Naive thymus-derived CD4-positive, alpha-beta T cell (primary cell): ENCODE measurements at regions not wholly inside any gene's neighbourhood (a gene's known extent, or its start where the extent isn't known, plus 50 kb on each side); places are given as distances from the start of the nearest gene placed in this dataset.
A peak's percentile ranks its signal among the peaks of the same experiment; 100 is the strongest.

Source experiments
- ATAC-seq: fragments of 150-1000 bp; cut with Tn5 transposase; 2 replicates; pipeline ENCODE4 v1.10.0; 2021; ENCODE audit warnings: mild to moderate bottlenecking, moderate library complexity
- CTCF ChIA-PET: fragments of 350-600 bp; sonication (Branson Sonifier 250); formaldehyde crosslinking; loops from one replicate; lab custom pipeline; 2021; ENCODE audit warnings: antibody characterized with exemption; lab: Charles Lee
- POLR2A ChIA-PET: fragments of 350-600 bp; sonication (Branson Sonifier 250); formaldehyde crosslinking; loops from one replicate; lab custom pipeline; 2021; ENCODE audit warnings: antibody characterized with exemption, inconsistent platforms; lab: Charles Lee
- DNase-seq, 9 donors: peaks; one replicate each; pipeline versions ENCODE4 v3.0.0 to v3.0.0-alpha.2; 2020 to 2022; ENCODE audit warnings: mixed read lengths in 1 of 9
- H3K27ac ChIP-seq: one replicate; pipeline ENCODE4 v1.7.0; 2013; ENCODE audit warnings: mild to moderate bottlenecking, low read depth, low read length, moderate library complexity
- H3K27me3 ChIP-seq, 2 donors: one replicate each; pipeline ENCODE4 v1.7.0; 2013; ENCODE audit warnings: low read length in 2 of 2, mild to moderate bottlenecking in 2 of 2, moderate library complexity in 2 of 2; ENCODE audit not compliant: control insufficient read depth in 2 of 2, insufficient read depth in 2 of 2
- H3K36me3 ChIP-seq, 3 experiments: 1 replicate in 2 of 3; 2 replicates in 1 of 3; pipeline ENCODE4 v1.7.0; 2013; ENCODE audit warnings: low read length in 3 of 3, mild to moderate bottlenecking in 3 of 3, moderate library complexity in 1 of 3; ENCODE audit not compliant: insufficient read depth in 3 of 3, control insufficient read depth in 2 of 3
- H3K4me1 ChIP-seq, 2 donors: one replicate each; pipeline ENCODE4 v1.7.0; 2013; ENCODE audit warnings: low read length in 2 of 2, mild to moderate bottlenecking in 2 of 2, moderate library complexity in 1 of 2; ENCODE audit not compliant: control insufficient read depth in 2 of 2, insufficient read depth in 2 of 2
- H3K4me3 ChIP-seq: 2 replicates; pipeline ENCODE4 v1.7.0; 2013; ENCODE audit warnings: mild to moderate bottlenecking, low read length
- H3K9me3 ChIP-seq, 3 experiments: 1 replicate in 2 of 3; 2 replicates in 1 of 3; pipeline ENCODE4 v1.7.0; 2013; ENCODE audit warnings: low read length in 3 of 3; ENCODE audit not compliant: control insufficient read depth in 2 of 3
- H3K27ac Mint-ChIP-seq, 9 donors: one replicate each; pipeline ENCODE4 v1.8.0; 2020 to 2022; ENCODE audit warnings: mixed read lengths in 9 of 9, mild to moderate bottlenecking in 8 of 9, moderate library complexity in 5 of 9, inconsistent platforms in 2 of 9
- H3K27me3 Mint-ChIP-seq, 5 donors: one replicate each; pipeline ENCODE4 v1.8.0; 2021 to 2022; ENCODE audit warnings: mixed read lengths in 5 of 5, mild to moderate bottlenecking in 1 of 5
- H3K36me3 Mint-ChIP-seq, 5 donors: one replicate each; pipeline ENCODE4 v1.8.0; 2020 to 2022; ENCODE audit warnings: mixed read lengths in 5 of 5, mild to moderate bottlenecking in 3 of 5, inconsistent platforms in 1 of 5
- H3K4me1 Mint-ChIP-seq, 7 donors: one replicate each; pipeline ENCODE4 v1.8.0; 2020 to 2022; ENCODE audit warnings: mixed read lengths in 7 of 7, mild to moderate bottlenecking in 3 of 7, inconsistent platforms in 1 of 7
- H3K4me3 Mint-ChIP-seq, 10 donors: one replicate each; pipeline ENCODE4 v1.8.0; 2020 to 2022; ENCODE audit warnings: mild to moderate bottlenecking in 10 of 10, mixed read lengths in 10 of 10, moderate library complexity in 6 of 10, inconsistent platforms in 2 of 10
- H3K9me3 Mint-ChIP-seq, 11 donors: one replicate each; pipeline ENCODE4 v1.8.0; 2020 to 2022; ENCODE audit warnings: mixed read lengths in 11 of 11, mild to moderate bottlenecking in 4 of 11, inconsistent platforms in 1 of 11, moderate library complexity in 1 of 11
- intact Hi-C, 2 donors: fragments of 100-400 bp; cut with micrococcal nuclease; formaldehyde crosslinking; loops; one replicate each; pipeline ENCODE4 v1.15.1; 2023

- Mint-ChIP-seq H3K27me3 (peaks cover 24 to 57% (median 42%) of the 10 kb centered on the region in 5 donors), H3K27ac (no peak overlapping the region)
These were observed 119.1 kb downstream of the ZNF280B start for GRCh38 chr22:22389467-22389866.

GRCh38 chr22:22390989-22391388 lies 117.6 kb downstream of the ZNF280B start:
- ChIA-PET CTCF (no interaction called here), POLR2A (no interaction called here)
- H3K9me3 Mint-ChIP-seq = peaks cover 0 to 12% (median 3%) of the 10 kb centered on the region in 11 donors
- DNase-seq (no peak), ATAC-seq (no peak)
- intact Hi-C loops = no loop called here
- H3K27me3 Mint-ChIP-seq = peaks cover 12 to 42% (median 31%) of the 10 kb centered on the region in 5 donors
- H3K36me3 ChIP-seq = no peaks in the 10 kb centered on the region
- H3K4me3 Mint-ChIP-seq = no peak overlapping the region
- no peaks in the 10 kb centered on the region for H3K4me1 ChIP-seq
- H3K9me3 ChIP-seq = no peaks in the 10 kb centered on the region
- no peaks in the 10 kb centered on the region for H3K36me3 Mint-ChIP-seq
- H3K4me1 Mint-ChIP-seq = no peaks in the 10 kb centered on the region
- no peak overlapping the region for H3K27ac Mint-ChIP-seq
- H3K27ac ChIP-seq = no peak overlapping the region
- H3K27me3 ChIP-seq = no peaks in the 10 kb centered on the region
- no peak overlapping the region for H3K4me3 ChIP-seq

More at GRCh38 chr22:22389467-22389866, 119.1 kb downstream of the ZNF280B start:
- no peak for DNase-seq
- Histone ChIP-seq H3K36me3 (no peaks in the 10 kb centered on the region), H3K9me3 (no peaks in the 10 kb centered on the region), H3K4me3 (no peak overlapping the region), H3K27me3 (no peaks in the 10 kb centered on the region), H3K27ac (no peak overlapping the region), H3K4me1 (no peaks in the 10 kb centered on the region)
- intact Hi-C loops = no loop called here
- ChIA-PET CTCF (no interaction called here), POLR2A (no interaction called here)
- ATAC-seq = no peak
- Mint-ChIP-seq H3K9me3 (peaks cover 0 to 12% (median 3%) of the 10 kb centered on the region in 11 donors), H3K36me3 (no peaks in the 10 kb centered on the region), H3K4me3 (no peak overlapping the region), H3K4me1 (no peaks in the 10 kb centered on the region)

- ChIA-PET POLR2A (no interaction called here), CTCF (no interaction called here)
- Mint-ChIP-seq H3K4me1 (no peaks in the 10 kb centered on the region), H3K4me3 (no peak overlapping the region), H3K27ac (no peak overlapping the region), H3K27me3 (peaks cover 10 to 38% (median 30%) of the 10 kb centered on the region in 5 donors), H3K9me3 (peaks cover 0 to 12% (median 3%) of the 10 kb centered on the region in 11 donors), H3K36me3 (no peaks in the 10 kb centered on the region)
- Histone ChIP-seq H3K9me3 (no peaks in the 10 kb centered on the region), H3K27ac (no peak overlapping the region), H3K36me3 (no peaks in the 10 kb centered on the region), H3K27me3 (no peaks in the 10 kb centered on the region), H3K4me1 (no peaks in the 10 kb centered on the region), H3K4me3 (no peak overlapping the region)
- no peak for ATAC-seq
- no peak for DNase-seq
- intact Hi-C loops = no loop called here
These were observed 117.0 kb downstream of the ZNF280B start for GRCh38 chr22:22391543-22391942.

GRCh38 chr22:22392131-22392530 lies 116.4 kb downstream of the ZNF280B start:
- Histone ChIP-seq H3K9me3 (no peaks in the 10 kb centered on the region), H3K36me3 (no peaks in the 10 kb centered on the region), H3K4me1 (no peaks in the 10 kb centered on the region), H3K27ac (no peak overlapping the region), H3K27me3 (no peaks in the 10 kb centered on the region), H3K4me3 (no peak overlapping the region)
- POLR2A ChIA-PET = no interaction called here
- H3K9me3 Mint-ChIP-seq = peaks cover 0 to 12% (median 3%) of the 10 kb centered on the region in 11 donors
- intact Hi-C loops = no loop called here
- no peaks in the 10 kb centered on the region for H3K4me1 Mint-ChIP-seq
- no peak overlapping the region for H3K4me3 Mint-ChIP-seq
- DNase-seq = no peak
- peaks cover 10 to 41% (median 30%) of the 10 kb centered on the region in 5 donors for H3K27me3 Mint-ChIP-seq
- H3K27ac Mint-ChIP-seq = no peak overlapping the region
- no peaks in the 10 kb centered on the region for H3K36me3 Mint-ChIP-seq
- ATAC-seq = no peak
- CTCF ChIA-PET = no interaction called here

- Mint-ChIP-seq H3K27ac (no peak overlapping the region), H3K36me3 (no peaks in the 10 kb centered on the region), H3K27me3 (peaks cover 0 to 29% (median 22%) of the 10 kb centered on the region in 5 donors), H3K4me1 (no peaks in the 10 kb centered on the region), H3K9me3 (peaks cover 0 to 12% (median 3%) of the 10 kb centered on the region in 11 donors), H3K4me3 (no peak overlapping the region)
- Histone ChIP-seq H3K27me3 (no peaks in the 10 kb centered on the region), H3K4me1 (no peaks in the 10 kb centered on the region), H3K9me3 (no peaks in the 10 kb centered on the region), H3K36me3 (no peaks in the 10 kb centered on the region), H3K27ac (no peak overlapping the region), H3K4me3 (no peak overlapping the region)
- no peak for DNase-seq
- POLR2A ChIA-PET = no interaction called here
- intact Hi-C loops = no loop called here
- ATAC-seq = peak; percentile 36
- CTCF ChIA-PET = no interaction called here
These were observed 114.0 kb downstream of the ZNF280B start for GRCh38 chr22:22394591-22394990.

- Histone ChIP-seq H3K9me3 (no peaks in the 10 kb centered on the region), H3K27ac (no peak overlapping the region), H3K27me3 (no peaks in the 10 kb centered on the region), H3K4me1 (no peaks in the 10 kb centered on the region), H3K4me3 (no peak overlapping the region), H3K36me3 (no peaks in the 10 kb centered on the region)
- peak; percentile 72 for ATAC-seq
- Mint-ChIP-seq H3K9me3 (peaks cover 0 to 12% (median 3%) of the 10 kb centered on the region in 11 donors), H3K27me3 (peaks cover 0 to 27% (median 18%) of the 10 kb centered on the region in 5 donors), H3K4me3 (no peak overlapping the region), H3K27ac (no peak overlapping the region), H3K36me3 (no peaks in the 10 kb centered on the region), H3K4me1 (no peaks in the 10 kb centered on the region)
- CTCF ChIA-PET = no interaction called here
- POLR2A ChIA-PET = no interaction called here
- intact Hi-C loops = no loop called here
- no peak for DNase-seq
These were observed 113.3 kb downstream of the ZNF280B start for GRCh38 chr22:22395245-22395644.

- intact Hi-C loops = loop anchor here in 1 of 2 donors (1.0 kb wide), 1 partner anchor 48 kb away; no protein-coding TSS in a partner anchor
- ATAC-seq (no peak), DNase-seq (no peak)
- Histone ChIP-seq H3K36me3 (no peaks in the 10 kb centered on the region), H3K27me3 (no peaks in the 10 kb centered on the region), H3K27ac (no peak overlapping the region), H3K4me3 (no peak overlapping the region), H3K4me1 (no peaks in the 10 kb centered on the region), H3K9me3 (no peaks in the 10 kb centered on the region)
- Mint-ChIP-seq H3K27ac (no peak overlapping the region), H3K36me3 (no peaks in the 10 kb centered on the region), H3K9me3 (peaks cover 0 to 12% (median 3%) of the 10 kb centered on the region in 11 donors), H3K4me3 (no peak overlapping the region), H3K4me1 (no peaks in the 10 kb centered on the region), H3K27me3 (peaks cover 0 to 35% (median 8%) of the 10 kb centered on the region in 5 donors)
- CTCF ChIA-PET = no interaction called here
- POLR2A ChIA-PET = no interaction called here
These were observed 111.7 kb downstream of the ZNF280B start for GRCh38 chr22:22396741-22397291.
